Spleen (tissue), 11 donors: ENCODE measurements at regions not wholly inside any gene's neighbourhood (a gene's known extent, or its start where the extent isn't known, plus 50 kb on each side); places are given as distances from the start of the nearest gene placed in this dataset.

Source experiments
- DNase-seq: peaks from one replicate; pipeline ENCODE4 v3.0.0-alpha.2; 2020
- H3K27ac ChIP-seq, 8 donors: fragments of 200-600 bp; sonication (generic) in 7 of 8; 1 replicate in 4 of 8; 2 replicates in 4 of 8; pipeline versions ENCODE4 v1.5.0 to v1.8.0; 2016 to 2021; ENCODE audit warnings: inconsistent platforms in 4 of 8, mild to moderate bottlenecking in 4 of 8, moderate library complexity in 1 of 8
- H3K27me3 ChIP-seq, 7 donors: fragments of 200-600 bp; sonication (generic) in 6 of 7; replicated peaks in 1 of 7; 1 replicate in 4 of 7; 2 replicates in 3 of 7; pipeline versions ENCODE4 v1.5.0 to v1.8.0; 2016 to 2021; ENCODE audit warnings: inconsistent platforms in 3 of 7, mild to moderate bottlenecking in 1 of 7
- H3K36me3 ChIP-seq, 6 donors: fragments of 200-600 bp; sonication (generic) in 5 of 6; 1 replicate in 4 of 6; 2 replicates in 2 of 6; pipeline versions ENCODE4 v1.5.0 to v1.8.0; 2016 to 2021; ENCODE audit warnings: inconsistent platforms in 2 of 6
- H3K4me1 ChIP-seq, 6 donors: fragments of 200-600 bp; sonication (generic) in 5 of 6; 1 replicate in 3 of 6; 2 replicates in 3 of 6; pipeline versions ENCODE4 v1.5.0 to v1.8.0; 2016 to 2021; ENCODE audit warnings: inconsistent platforms in 3 of 6
- H3K4me3 ChIP-seq, 8 donors: fragments of 200-600 bp; sonication (generic) in 7 of 8; 1 replicate in 4 of 8; 2 replicates in 4 of 8; pipeline versions ENCODE4 v1.5.0 to v1.8.0; 2016 to 2021; ENCODE audit warnings: inconsistent platforms in 4 of 8, mild to moderate bottlenecking in 4 of 8, moderate library complexity in 2 of 8
- H3K9me3 ChIP-seq, 8 donors: fragments of 200-600 bp; sonication (generic) in 7 of 8; 1 replicate in 4 of 8; 2 replicates in 4 of 8; pipeline versions ENCODE4 v1.5.0 to v1.8.0; 2016 to 2021; ENCODE audit warnings: inconsistent platforms in 4 of 8
- CTCF ChIP-seq, 11 experiments: fragments of 200-600 bp in 7 of 11; fragments of 450-650 bp in 4 of 11; sonication (generic) in 4 of 11; IDR thresholded peaks in 8 of 11; conservative IDR thresholded peaks in 3 of 11; 1 replicate in 7 of 11; 2 replicates in 4 of 11; pipeline versions ENCODE4 v1.4.0 to v1.8.0; 2016 to 2021; ENCODE audit warnings: antibody characterized with exemption in 11 of 11, inconsistent platforms in 4 of 11, mild to moderate bottlenecking in 1 of 11
- POLR2A ChIP-seq, 3 donors: fragments of 450-650 bp; IDR thresholded peaks; one replicate each; pipeline ENCODE4 v1.5.1; 2017; ENCODE audit warnings: antibody characterized with exemption in 3 of 3, mild to moderate bottlenecking in 1 of 3
- POLR2AphosphoS5 ChIP-seq, 3 donors: sonication (generic); formaldehyde crosslinking; IDR thresholded peaks; one replicate each; pipeline ENCODE4 v1.5.1; 2017; ENCODE audit warnings: antibody characterized with exemption in 3 of 3
- WGBS, 5 donors: extraction: QIAGEN DNeasy Blood & Tissue Kit in 3 of 5; methylation state at CpG; one replicate each; pipeline versions ENCODE4 v1.1.5 to v1.1.7; 2013 to 2018; 5-methylcytosine and 5-hydroxymethylcytosine counted together
- intact Hi-C: fragments of 100-400 bp; cut with DNase I; formaldehyde crosslinking; loops from one replicate; pipeline ENCODE4 v1.15.0; 2023; ENCODE audit warnings: low total_unique reads
- donor health status: healthy with polysubstance abuse.
- donor health status: DM: no; HTN: no; CAD: no; lungs with moderate emphysema.
- donor health status: DM: no; HTN: no; CAD: no.
- donor health status: Bipolar disorder and iron deficiency.
- donor health status: healthy.
- donor health status: DM: no; HTN: no; CAD: no.
- donor health status: DM: yes; HTN: yes; CAD: no.

- DNase-seq: no peak
These were observed 969.6 kb upstream of the C9orf72 start for GRCh38 chr9:28542928-28543327.

GRCh38 chr9:28547527-28547926 is 974.2 kb upstream of the C9orf72 start:
- WGBS, 5 donors: 51 to 66% (median 56%) methylated on average over 2 of the region's 2 CpGs
- H3K9me3 ChIP-seq: peaks cover 0 to 26% (median 15%) of the 10 kb centered on the region in 8 donors

More at GRCh38 chr9:28542928-28543327, 969.6 kb upstream of the C9orf72 start:
- TF ChIP-seq POLR2A (IDR thresholded peaks at IDR 0.05) (no peak), POLR2AphosphoS5 (IDR thresholded peaks at IDR 0.05) (no peak)
- Histone ChIP-seq H3K9me3 (no peaks in the 10 kb centered on the region), H3K36me3 (no peaks in the 10 kb centered on the region), H3K27me3 (no peaks in the 10 kb centered on the region), H3K4me1 (no peaks in the 10 kb centered on the region), H3K27ac (no peak overlapping the region), H3K4me3 (no peak overlapping the region)
- 54 to 77% (median 61%) methylated on average over 4 of the region's 4 CpGs for WGBS, 5 donors
- intact Hi-C loops: loop anchor here (10.0 kb wide), 1 partner anchor 62 kb away; no protein-coding TSS in a partner anchor

GRCh38 chr9:28563291-28563934 is 990.1 kb upstream of the C9orf72 start:
- Histone ChIP-seq H3K4me3 (no peak overlapping the region), H3K4me1 (no peaks in the 10 kb centered on the region), H3K9me3 (peaks cover 0 to 20% (median 0%) of the 10 kb centered on the region in 8 donors), H3K36me3 (no peaks in the 10 kb centered on the region), H3K27me3 (no peaks in the 10 kb centered on the region), H3K27ac (no peak overlapping the region)
- no peak for DNase-seq
- no peak for TF ChIP-seq CTCF (IDR thresholded peaks at IDR 0.05 in 8 of 11, conservative IDR thresholded peaks at IDR 0.05 in 3 of 11)
- no peak for TF ChIP-seq POLR2A (IDR thresholded peaks at IDR 0.05)
- TF ChIP-seq POLR2AphosphoS5 (IDR thresholded peaks at IDR 0.05): no peak
- intact Hi-C loops: no loop called here
- 79 to 85% (median 80%) methylated on average over 7 of the region's 7 CpGs for WGBS, 5 donors

More at GRCh38 chr9:28547527-28547926, 974.2 kb upstream of the C9orf72 start:
- DNase-seq: no peak
- intact Hi-C loops: loop anchor here (10.0 kb wide), 1 partner anchor 57 kb away; no protein-coding TSS in a partner anchor
- TF ChIP-seq POLR2A (IDR thresholded peaks at IDR 0.05) (no peak), CTCF (IDR thresholded peaks at IDR 0.05 in 8 of 11, conservative IDR thresholded peaks at IDR 0.05 in 3 of 11) (no peak), POLR2AphosphoS5 (IDR thresholded peaks at IDR 0.05) (no peak)
- Histone ChIP-seq H3K4me3 (no peak overlapping the region), H3K36me3 (no peaks in the 10 kb centered on the region), H3K4me1 (no peaks in the 10 kb centered on the region), H3K27ac (no peak overlapping the region), H3K27me3 (no peaks in the 10 kb centered on the region)

- 80 to 94% (median 88%) methylated on average over 1 of the region's 1 CpG for WGBS, 5 donors
- H3K36me3 ChIP-seq: no peaks in the 10 kb centered on the region
- no peaks in the 10 kb centered on the region for H3K4me1 ChIP-seq
- H3K9me3 ChIP-seq: peaks cover 0 to 26% (median 7%) of the 10 kb centered on the region in 8 donors
- no peak overlapping the region for H3K4me3 ChIP-seq
- TF ChIP-seq CTCF (IDR thresholded peaks at IDR 0.05 in 8 of 11, conservative IDR thresholded peaks at IDR 0.05 in 3 of 11) (no peak), POLR2AphosphoS5 (IDR thresholded peaks at IDR 0.05) (no peak), POLR2A (IDR thresholded peaks at IDR 0.05) (no peak)
- no peaks in the 10 kb centered on the region for H3K27me3 ChIP-seq
- no peak for DNase-seq
- no peak overlapping the region for H3K27ac ChIP-seq
- intact Hi-C loops: no loop called here
These were observed 1010.6 kb upstream of the C9orf72 start for GRCh38 chr9:28583832-28584231.
